Stimulated activated CD4-positive, alpha-beta T cell treated with anti-CD3 and anti-CD28 coated beads, Interleukin-4, amount 100 ng/mL, for 48 hours (primary cell): ENCODE measurements at regions not wholly inside any gene's neighbourhood (a gene's known extent, or its start where the extent isn't known, plus 50 kb on each side); places are given as distances from the start of the nearest gene placed in this dataset.

ENCODE experiments used
- DNase-seq, 2 donors: peaks; one replicate each; pipeline ENCODE4 v3.0.0-alpha.2; 2020; ENCODE audit warnings: low read depth in 2 of 2

GRCh38 chr3:177978946-177979345, 557.3 kb upstream of the KCNMB2 start:
- no peak for DNase-seq

GRCh38 chr3:177979703-177980102, 556.5 kb upstream of the KCNMB2 start:
- DNase-seq: no peak

GRCh38 chr3:177981576-177981975, 554.7 kb upstream of the KCNMB2 start:
- DNase-seq: no peak

- no peak for DNase-seq
Observed at GRCh38 chr3:177982034-177982433, 554.2 kb upstream of the KCNMB2 start.

- DNase-seq: no peak
Observed at GRCh38 chr3:177983320-177983719, 552.9 kb upstream of the KCNMB2 start.

GRCh38 chr3:177992993-177993970, 543.0 kb upstream of the KCNMB2 start:
- DNase-seq: no peak

GRCh38 chr3:177994976-177995375, 541.3 kb upstream of the KCNMB2 start:
- DNase-seq: no peak

GRCh38 chr3:177995381-177996085, 540.7 kb upstream of the KCNMB2 start:
- no peak for DNase-seq

- DNase-seq: peak in 1 of 2 donors; percentile 13
Observed at GRCh38 chr3:178001670-178002101, 534.5 kb upstream of the KCNMB2 start.

- no peak for DNase-seq
Observed at GRCh38 chr3:178002113-178002512, 534.1 kb upstream of the KCNMB2 start.

- DNase-seq: no peak
Observed at GRCh38 chr3:178003756-178004155, 532.5 kb upstream of the KCNMB2 start.

- DNase-seq: no peak
Observed at GRCh38 chr3:178005961-178006360, 530.3 kb upstream of the KCNMB2 start.

- no peak for DNase-seq
Observed at GRCh38 chr3:178010306-178010705, 525.9 kb upstream of the KCNMB2 start.

GRCh38 chr3:178019645-178020044, 516.6 kb upstream of the KCNMB2 start:
- DNase-seq: no peak

- no peak for DNase-seq
Observed at GRCh38 chr3:178022599-178022998, 513.6 kb upstream of the KCNMB2 start.

- no peak for DNase-seq
Observed at GRCh38 chr3:178028933-178029332, 507.3 kb upstream of the KCNMB2 start.

GRCh38 chr3:178036451-178037144, 499.6 kb upstream of the KCNMB2 start:
- DNase-seq: no peak

- DNase-seq: no peak
Observed at GRCh38 chr3:178041931-178042330, 494.3 kb upstream of the KCNMB2 start.

GRCh38 chr3:178042376-178042775, 493.9 kb upstream of the KCNMB2 start:
- no peak for DNase-seq

- no peak for DNase-seq
Observed at GRCh38 chr3:178043084-178043483, 493.2 kb upstream of the KCNMB2 start.

GRCh38 chr3:178044320-178044719, 491.9 kb upstream of the KCNMB2 start:
- no peak for DNase-seq

- DNase-seq: no peak
Observed at GRCh38 chr3:178047496-178047895, 488.7 kb upstream of the KCNMB2 start.
